ENCODE measurements at regions not wholly inside any gene's neighbourhood (a gene's known extent, or its start where the extent isn't known, plus 50 kb on each side); places are given as distances from the start of the nearest gene placed in this dataset.

GRCh38 chr11:93929407-93929806 lies 79.0 kb upstream of the VSTM5 start:
- Histone ChIP-seq H3K4me3 (no peak overlapping the region), H3K27ac (no peak overlapping the region), H3K9me3 (no peaks in the 10 kb centered on the region), H3K4me1 (no peaks in the 10 kb centered on the region), H3K36me3 (no peaks in the 10 kb centered on the region), H3K27me3 (no peaks in the 10 kb centered on the region)
- no peak for ATAC-seq
- no peak for DNase-seq
- no peak for TF ChIP-seq CTCF (IDR thresholded peaks at IDR 0.05)
- intact Hi-C loops (cut with DNase I), result no loop called here

DNA sequence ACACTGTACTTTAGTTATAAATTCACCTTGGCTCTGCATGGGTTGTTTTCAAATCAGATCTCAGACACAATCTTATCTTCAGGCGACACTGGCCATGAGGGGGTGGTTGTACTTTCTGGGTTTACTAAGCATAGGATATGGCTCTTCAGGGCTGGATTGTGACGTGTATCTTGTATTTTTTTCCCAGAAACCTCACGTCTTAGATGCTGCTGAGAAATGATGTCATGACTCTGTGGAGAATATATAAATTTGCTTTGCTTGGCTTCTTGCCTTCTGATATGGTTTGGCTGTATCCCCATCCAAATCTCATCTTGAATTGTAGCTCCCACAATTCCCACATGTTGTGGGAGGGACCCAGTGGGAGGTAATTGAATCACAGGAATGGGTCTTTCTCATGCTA lies 82.8 kb upstream of the VSTM5 start:
- no peak overlapping the region for H3K27ac ChIP-seq
- H3K36me3 ChIP-seq, result no peaks in the 10 kb centered on the region
- no peaks in the 10 kb centered on the region for H3K9me3 ChIP-seq
- ATAC-seq (no peak), DNase-seq (no peak)
- intact Hi-C loops (cut with DNase I), result no loop called here
- no peak for TF ChIP-seq CTCF (IDR thresholded peaks at IDR 0.05)
- H3K4me3 ChIP-seq, result no peak overlapping the region
- H3K27me3 ChIP-seq, result no peaks in the 10 kb centered on the region
- H3K4me1 ChIP-seq, result no peaks in the 10 kb centered on the region

DNA sequence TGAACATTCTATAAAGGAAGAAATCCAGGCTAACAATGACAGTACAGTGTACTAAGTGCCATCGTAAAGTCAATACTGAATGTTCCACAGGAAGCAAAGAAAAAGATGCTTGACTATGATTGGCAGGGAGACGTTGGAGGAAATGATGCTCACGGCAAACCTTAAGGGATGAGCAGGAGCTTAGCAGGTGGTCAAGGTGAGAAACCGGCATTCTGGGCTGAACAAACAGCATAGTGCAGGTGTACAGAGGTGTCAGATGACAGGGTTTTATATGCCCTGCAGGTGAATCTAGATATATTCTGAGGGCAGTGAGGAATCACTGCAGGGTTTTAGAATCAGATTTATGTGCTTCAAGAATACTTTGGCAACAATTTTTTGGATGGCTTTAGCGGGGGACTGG lies 85.3 kb upstream of the HEPHL1 start:
- Histone ChIP-seq H3K4me3 (no peak overlapping the region), H3K27me3 (no peaks in the 10 kb centered on the region), H3K4me1 (no peaks in the 10 kb centered on the region), H3K27ac (no peak overlapping the region), H3K9me3 (no peaks in the 10 kb centered on the region), H3K36me3 (no peaks in the 10 kb centered on the region)
- intact Hi-C loops (cut with DNase I), result no loop called here
- DNase-seq (no peak), ATAC-seq (no peak)
- TF ChIP-seq CTCF (IDR thresholded peaks at IDR 0.05), result no peak

GRCh38 chr11:93936460-93936859 lies 84.7 kb upstream of the HEPHL1 start:
- H3K9me3 ChIP-seq, result no peaks in the 10 kb centered on the region
- no peak for ATAC-seq
- H3K27me3 ChIP-seq, result no peaks in the 10 kb centered on the region
- no peak overlapping the region for H3K4me3 ChIP-seq
- DNase-seq, result no peak
- H3K4me1 ChIP-seq, result no peaks in the 10 kb centered on the region
- no peak overlapping the region for H3K27ac ChIP-seq
- TF ChIP-seq CTCF (IDR thresholded peaks at IDR 0.05), result no peak
- intact Hi-C loops (cut with DNase I), result no loop called here
- H3K36me3 ChIP-seq, result no peaks in the 10 kb centered on the region

- no peak for ATAC-seq
- Histone ChIP-seq H3K4me3 (no peak overlapping the region), H3K9me3 (no peaks in the 10 kb centered on the region), H3K27me3 (no peaks in the 10 kb centered on the region), H3K27ac (no peak overlapping the region), H3K36me3 (no peaks in the 10 kb centered on the region), H3K4me1 (no peaks in the 10 kb centered on the region)
- no peak for TF ChIP-seq CTCF (IDR thresholded peaks at IDR 0.05)
- intact Hi-C loops (cut with DNase I), result no loop called here
- no peak for DNase-seq
Observed at GRCh38 chr11:93939084-93939760, 81.9 kb upstream of the HEPHL1 start.
